Aorta (tissue), 5 donors: ENCODE measurements at regions not wholly inside any gene's neighbourhood (a gene's known extent, or its start where the extent isn't known, plus 50 kb on each side); places are given as distances from the start of the nearest gene placed in this dataset.

ENCODE experiments used
- ATAC-seq: fragments of 200-7000 bp; cut with Tn5 transposase; one replicate; pipeline ENCODE4 v1.9.1; 2022; ENCODE audit warnings: moderate library complexity; ENCODE audit not compliant: low FRiP score
- DNase-seq, 2 donors: peaks; one replicate each; pipeline ENCODE4 v3.0.0-alpha.2; 2020
- H3K27ac ChIP-seq, 2 donors: one replicate each; pipeline ENCODE4 v1.5.1; 2013; ENCODE audit warnings: low read length in 2 of 2, mild to moderate bottlenecking in 2 of 2, moderate library complexity in 2 of 2, control low read depth in 1 of 2, inconsistent platforms in 1 of 2, low read depth in 1 of 2
- H3K27me3 ChIP-seq, 2 donors: one replicate each; pipeline ENCODE4 v1.6.1; 2013; ENCODE audit warnings: control low read depth in 1 of 2, low read length in 1 of 2, mild to moderate bottlenecking in 1 of 2, moderate library complexity in 1 of 2; ENCODE audit not compliant: insufficient read depth in 2 of 2, control insufficient read depth in 1 of 2
- H3K36me3 ChIP-seq, 2 donors: one replicate each; pipeline ENCODE4 v1.6.1; 2013; ENCODE audit warnings: control low read depth in 1 of 2, low read length in 1 of 2, mild to moderate bottlenecking in 1 of 2; ENCODE audit not compliant: insufficient read depth in 2 of 2, control insufficient read depth in 1 of 2
- H3K4me1 ChIP-seq, 2 donors: one replicate each; pipeline ENCODE4 v1.6.1; 2013; ENCODE audit warnings: low read length in 2 of 2, control low read depth in 1 of 2, mild to moderate bottlenecking in 1 of 2, moderate library complexity in 1 of 2; ENCODE audit not compliant: insufficient read depth in 2 of 2, control insufficient read depth in 1 of 2
- H3K4me3 ChIP-seq, 2 donors: one replicate each; pipeline ENCODE4 v1.5.1; 2013; ENCODE audit warnings: low read length in 2 of 2, control low read depth in 1 of 2, mild to moderate bottlenecking in 1 of 2
- H3K9me3 ChIP-seq: one replicate; pipeline ENCODE4 v1.6.1; 2013; ENCODE audit warnings: mild to moderate bottlenecking, low read length; ENCODE audit not compliant: control insufficient read depth
- WGBS, 2 donors: extraction: QIAGEN DNeasy Blood & Tissue Kit; methylation state at CpG; one replicate each; pipeline ENCODE4 v1.1.7; 2013; 5-methylcytosine and 5-hydroxymethylcytosine counted together
- intact Hi-C, 2 donors: fragments of 100-400 bp; cut with DNase I; formaldehyde crosslinking; loops; one replicate each; pipeline versions ENCODE4 v1.14.2 to v1.15.0; 2022
- donor health status: healthy with polysubstance abuse.
- donor health status: Bipolar disorder and iron deficiency.
- donor health status: DM: no; HTN: no; CAD: no.
- donor health status: DM: no; HTN: no; CAD: no.
- donor health status: DM: yes; HTN: yes; CAD: no.

GRCh38 chr12:125936502-125936901 lies 871.3 kb downstream of the AACS start:
- Histone ChIP-seq H3K9me3 (no peaks in the 10 kb centered on the region), H3K36me3 (no peaks in the 10 kb centered on the region), H3K4me1 (no peaks in the 10 kb centered on the region), H3K27me3 (no peaks in the 10 kb centered on the region), H3K4me3 (no peak overlapping the region), H3K27ac (no peak overlapping the region)
- intact Hi-C loops = no loop called here
- 89 to 94% methylated on average over 1 of the region's 1 CpG for WGBS, 2 donors
- no peak for ATAC-seq
- no peak for DNase-seq

- Histone ChIP-seq H3K4me1 (no peaks in the 10 kb centered on the region), H3K9me3 (no peaks in the 10 kb centered on the region), H3K27ac (no peak overlapping the region), H3K36me3 (no peaks in the 10 kb centered on the region), H3K27me3 (no peaks in the 10 kb centered on the region), H3K4me3 (no peak overlapping the region)
- intact Hi-C loops = no loop called here
- WGBS, 2 donors = 84 to 85% methylated on average over 2 of the region's 2 CpGs
- ATAC-seq (no peak), DNase-seq (no peak)
Observed at GRCh38 chr12:125944446-125944845, 879.2 kb downstream of the AACS start.

- no peaks in the 10 kb centered on the region for H3K4me1 ChIP-seq
- no peaks in the 10 kb centered on the region for H3K36me3 ChIP-seq
- H3K9me3 ChIP-seq = no peaks in the 10 kb centered on the region
- no peaks in the 10 kb centered on the region for H3K27me3 ChIP-seq
- WGBS, 2 donors = 73 to 78% methylated on average over 7 of the region's 7 CpGs
- intact Hi-C loops = no loop called here
- H3K27ac ChIP-seq = no peak overlapping the region
- no peak overlapping the region for H3K4me3 ChIP-seq
- ATAC-seq (no peak), DNase-seq (no peak)
Observed at GRCh38 chr12:125949471-125949870, 884.2 kb downstream of the AACS start.

GRCh38 chr12:125954362-125954761 lies 889.1 kb downstream of the AACS start:
- Histone ChIP-seq H3K36me3 (no peaks in the 10 kb centered on the region), H3K27me3 (no peaks in the 10 kb centered on the region), H3K9me3 (peaks cover 2% of the 10 kb centered on the region), H3K4me1 (no peaks in the 10 kb centered on the region), H3K4me3 (no peak overlapping the region), H3K27ac (no peak overlapping the region)
- DNase-seq (no peak), ATAC-seq (no peak)
- intact Hi-C loops = no loop called here
- WGBS, 2 donors = 79 to 85% methylated on average over 4 of the region's 4 CpGs

- intact Hi-C loops = no loop called here
- Histone ChIP-seq H3K9me3 (peaks cover 2% of the 10 kb centered on the region), H3K27me3 (no peaks in the 10 kb centered on the region), H3K36me3 (no peaks in the 10 kb centered on the region), H3K4me3 (no peak overlapping the region), H3K4me1 (no peaks in the 10 kb centered on the region), H3K27ac (no peak overlapping the region)
- ATAC-seq (no peak), DNase-seq (no peak)
- 74 to 78% methylated on average over 7 of the region's 7 CpGs for WGBS, 2 donors
Observed at GRCh38 chr12:125956186-125956585, 891.0 kb downstream of the AACS start.

GRCh38 chr12:125966641-125967040 lies 901.4 kb downstream of the AACS start:
- H3K36me3 ChIP-seq = no peaks in the 10 kb centered on the region
- ATAC-seq = no peak
- no peak overlapping the region for H3K27ac ChIP-seq
- intact Hi-C loops = no loop called here
- DNase-seq = no peak
- H3K4me3 ChIP-seq = no peak overlapping the region
- 87 to 89% methylated on average over 7 of the region's 7 CpGs for WGBS, 2 donors
- no peaks in the 10 kb centered on the region for H3K27me3 ChIP-seq
- H3K4me1 ChIP-seq = no peaks in the 10 kb centered on the region
- H3K9me3 ChIP-seq = no peaks in the 10 kb centered on the region

GRCh38 chr12:125968413-125968812 lies 903.2 kb downstream of the AACS start:
- Histone ChIP-seq H3K27ac (no peak overlapping the region), H3K27me3 (no peaks in the 10 kb centered on the region), H3K4me3 (no peak overlapping the region), H3K36me3 (no peaks in the 10 kb centered on the region), H3K9me3 (peaks cover 2% of the 10 kb centered on the region), H3K4me1 (no peaks in the 10 kb centered on the region)
- DNase-seq (no peak), ATAC-seq (no peak)
- 74% methylated on average over 2 of the region's 2 CpGs for WGBS, 2 donors
- intact Hi-C loops = no loop called here

- intact Hi-C loops = no loop called here
- no peak for ATAC-seq
- no peak overlapping the region for H3K4me3 ChIP-seq
Observed at GRCh38 chr12:125971981-125972380, 906.7 kb downstream of the AACS start.

GRCh38 chr12:125978286-125978685 lies 913.1 kb downstream of the AACS start:
- no peaks in the 10 kb centered on the region for H3K4me1 ChIP-seq
- 35 to 54% methylated on average over 2 of the region's 2 CpGs for WGBS, 2 donors
- no peaks in the 10 kb centered on the region for H3K36me3 ChIP-seq
- H3K27ac ChIP-seq = no peak overlapping the region
- H3K9me3 ChIP-seq = peaks cover 2% of the 10 kb centered on the region
- DNase-seq = no peak
- no peak for ATAC-seq
- no peaks in the 10 kb centered on the region for H3K27me3 ChIP-seq
- intact Hi-C loops = no loop called here
- H3K4me3 ChIP-seq = no peak overlapping the region

More at GRCh38 chr12:125971981-125972380, 906.7 kb downstream of the AACS start:
- Histone ChIP-seq H3K27me3 (no peaks in the 10 kb centered on the region), H3K36me3 (no peaks in the 10 kb centered on the region), H3K9me3 (peaks cover 4% of the 10 kb centered on the region), H3K27ac (no peak overlapping the region), H3K4me1 (no peaks in the 10 kb centered on the region)
- no peak for DNase-seq
- WGBS, 2 donors = 68 to 90% methylated on average over 3 of the region's 3 CpGs
